Stomach (tissue), 8 donors: ENCODE measurements at regions not wholly inside any gene's neighbourhood (a gene's known extent, or its start where the extent isn't known, plus 50 kb on each side); places are given as distances from the start of the nearest gene placed in this dataset.

Experiments used
- DNase-seq, 2 donors: peaks; one replicate each; pipeline versions ENCODE4 v3.0.0 to v3.0.0-alpha.2; 2013 to 2019
- H3K27ac ChIP-seq, 5 donors: fragments of 200-600 bp in 4 of 5; sonication (generic) in 4 of 5; one replicate each; pipeline ENCODE4 v1.5.1; 2013 to 2019; ENCODE audit warnings: mild to moderate bottlenecking in 1 of 5, moderate library complexity in 1 of 5
- H3K27me3 ChIP-seq, 3 donors: fragments of 200-600 bp; sonication (generic); one replicate each; pipeline ENCODE4 v1.5.1; 2017 to 2019; ENCODE audit warnings: mixed run types in 1 of 3
- H3K36me3 ChIP-seq, 4 donors: fragments of 200-600 bp; sonication (generic); 1 replicate in 3 of 4; 2 replicates in 1 of 4; pipeline ENCODE4 v1.5.1; 2016 to 2019
- H3K4me1 ChIP-seq, 4 donors: fragments of 200-600 bp; sonication (generic); one replicate each; pipeline ENCODE4 v1.5.1; 2016 to 2019
- H3K4me3 ChIP-seq, 4 donors: fragments of 200-600 bp; sonication (generic) in 3 of 4; one replicate each; pipeline ENCODE4 v1.5.1; 2016 to 2019; ENCODE audit warnings: mild to moderate bottlenecking in 1 of 4
- H3K9me3 ChIP-seq, 4 donors: fragments of 200-600 bp; sonication (generic); one replicate each; pipeline ENCODE4 v1.5.1; 2016 to 2019
- EP300 ChIP-seq: sonication (generic); formaldehyde crosslinking; IDR thresholded peaks from one replicate; pipeline ENCODE4 v1.6.1; 2017; ENCODE audit warnings: antibody characterized with exemption
- POLR2A ChIP-seq, 4 donors: fragments of 450-650 bp; IDR thresholded peaks; one replicate each; pipeline ENCODE4 v1.6.1; 2016; ENCODE audit warnings: antibody characterized with exemption in 4 of 4, control low read depth in 2 of 4, mild to moderate bottlenecking in 1 of 4, moderate library complexity in 1 of 4
- POLR2AphosphoS5 ChIP-seq, 3 donors: sonication (generic); formaldehyde crosslinking; IDR thresholded peaks; one replicate each; pipeline ENCODE4 v1.6.1; 2016; ENCODE audit warnings: antibody characterized with exemption in 3 of 3
- WGBS, 5 donors: extraction: QIAGEN DNeasy Blood & Tissue Kit in 3 of 5; methylation state at CpG; one replicate each; pipeline versions ENCODE4 v1.1.5 to v1.1.7; 2013 to 2018; 5-methylcytosine and 5-hydroxymethylcytosine counted together
- intact Hi-C: fragments of 100-400 bp; cut with DNase I; formaldehyde crosslinking; loops from one replicate; pipeline ENCODE4 v1.15.1; 2023; ENCODE audit warnings: low total_unique reads
- TF ChIP-seq, protein P1 (sequence below), 7 experiments: fragments of 450-650 bp in 4 of 7; fragments of 200-600 bp in 3 of 7; sonication (generic) in 3 of 7; IDR thresholded peaks; one replicate each; pipeline ENCODE4 v1.5.1; 2016 to 2019; ENCODE audit warnings: antibody characterized with exemption in 7 of 7, control low read depth in 2 of 7, mild to moderate bottlenecking in 1 of 7
- donor health status: healthy with polysubstance abuse.
- donor health status: Bipolar disorder and iron deficiency.
- donor health status: healthy.

DNA sequence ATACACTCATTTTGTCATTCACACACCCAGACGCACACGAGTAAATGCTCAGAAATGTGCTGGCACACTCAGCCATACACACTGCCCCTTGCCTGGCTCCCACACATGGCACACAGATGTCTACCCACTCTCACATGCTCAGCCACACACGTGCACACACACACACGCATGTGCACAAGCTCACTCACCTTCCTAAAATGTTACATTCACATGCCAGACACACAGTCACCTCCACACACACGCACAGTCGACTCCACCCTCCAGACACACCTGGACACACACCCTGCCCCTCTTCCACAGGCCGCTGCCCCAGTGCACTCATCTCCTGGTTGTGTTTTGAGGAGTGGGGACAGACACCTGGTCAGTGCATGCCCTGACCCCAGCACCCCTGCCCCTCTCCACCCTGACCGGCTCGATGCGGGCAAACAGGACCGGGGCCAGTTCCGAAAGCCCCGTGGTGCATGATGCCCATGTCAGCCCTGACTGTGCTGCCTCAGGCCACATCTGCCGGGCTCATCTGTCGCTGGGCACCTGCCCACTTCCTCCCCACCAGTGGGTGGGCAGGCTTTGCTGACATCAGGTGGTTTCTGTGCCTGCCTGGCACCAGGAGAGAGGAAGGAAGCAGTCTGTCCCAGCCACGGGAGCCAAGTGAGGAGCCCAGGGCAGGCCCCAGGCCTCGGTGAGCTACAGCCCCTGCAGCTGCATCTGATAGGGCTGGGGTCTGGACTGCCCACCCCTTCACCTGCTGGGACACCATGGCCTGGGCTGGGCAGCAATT is 84.9 kb upstream of the ZNF716 start:
- intact Hi-C loops = no loop called here
- no peaks in the 10 kb centered on the region for H3K27me3 ChIP-seq
- H3K4me3 ChIP-seq = no peak overlapping the region
- H3K4me1 ChIP-seq = no peaks in the 10 kb centered on the region
- no peak overlapping the region for H3K27ac ChIP-seq
- no peak for DNase-seq
- peaks cover 0 to 95% (median 65%) of the 10 kb centered on the region in 4 donors for H3K9me3 ChIP-seq
- no peaks in the 10 kb centered on the region for H3K36me3 ChIP-seq
- 82 to 86% (median 84%) methylated on average over 11 to 17 of the region's 17 CpGs for WGBS, 5 donors
- no peak for TF ChIP-seq EP300
- TF ChIP-seq, protein P1, sequence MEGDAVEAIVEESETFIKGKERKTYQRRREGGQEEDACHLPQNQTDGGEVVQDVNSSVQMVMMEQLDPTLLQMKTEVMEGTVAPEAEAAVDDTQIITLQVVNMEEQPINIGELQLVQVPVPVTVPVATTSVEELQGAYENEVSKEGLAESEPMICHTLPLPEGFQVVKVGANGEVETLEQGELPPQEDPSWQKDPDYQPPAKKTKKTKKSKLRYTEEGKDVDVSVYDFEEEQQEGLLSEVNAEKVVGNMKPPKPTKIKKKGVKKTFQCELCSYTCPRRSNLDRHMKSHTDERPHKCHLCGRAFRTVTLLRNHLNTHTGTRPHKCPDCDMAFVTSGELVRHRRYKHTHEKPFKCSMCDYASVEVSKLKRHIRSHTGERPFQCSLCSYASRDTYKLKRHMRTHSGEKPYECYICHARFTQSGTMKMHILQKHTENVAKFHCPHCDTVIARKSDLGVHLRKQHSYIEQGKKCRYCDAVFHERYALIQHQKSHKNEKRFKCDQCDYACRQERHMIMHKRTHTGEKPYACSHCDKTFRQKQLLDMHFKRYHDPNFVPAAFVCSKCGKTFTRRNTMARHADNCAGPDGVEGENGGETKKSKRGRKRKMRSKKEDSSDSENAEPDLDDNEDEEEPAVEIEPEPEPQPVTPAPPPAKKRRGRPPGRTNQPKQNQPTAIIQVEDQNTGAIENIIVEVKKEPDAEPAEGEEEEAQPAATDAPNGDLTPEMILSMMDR (IDR thresholded peaks at IDR 0.05) = no peak
- TF ChIP-seq POLR2A (IDR thresholded peaks at IDR 0.05) = no peak
- TF ChIP-seq POLR2AphosphoS5 (IDR thresholded peaks at IDR 0.05) = no peak

- no peaks in the 10 kb centered on the region for H3K27me3 ChIP-seq
- DNase-seq = no peak
- H3K4me3 ChIP-seq = no peak overlapping the region
- no peaks in the 10 kb centered on the region for H3K4me1 ChIP-seq
- TF ChIP-seq POLR2A (IDR thresholded peaks at IDR 0.05) = no peak
- no peak for TF ChIP-seq POLR2AphosphoS5 (IDR thresholded peaks at IDR 0.05)
- no peak for TF ChIP-seq EP300
- TF ChIP-seq, protein P1 (IDR thresholded peaks at IDR 0.05) = no peak
- H3K9me3 ChIP-seq = peaks cover 0 to 88% (median 59%) of the 10 kb centered on the region in 4 donors
- no peaks in the 10 kb centered on the region for H3K36me3 ChIP-seq
- no peak overlapping the region for H3K27ac ChIP-seq
- WGBS, 5 donors = 74 to 88% (median 81%) methylated on average over 6 of the region's 6 CpGs
- intact Hi-C loops = no loop called here
Measured at GRCh38 chr7:57367171-57367570, 82.8 kb upstream of the ZNF716 start.

- 63 to 81% (median 74%) methylated on average over 3 to 4 of the region's 4 CpGs for WGBS, 5 donors
- no peak overlapping the region for H3K27ac ChIP-seq
- no peak for DNase-seq
- H3K36me3 ChIP-seq = no peaks in the 10 kb centered on the region
- H3K27me3 ChIP-seq = no peaks in the 10 kb centered on the region
- no peaks in the 10 kb centered on the region for H3K4me1 ChIP-seq
- no peak overlapping the region for H3K4me3 ChIP-seq
- intact Hi-C loops = no loop called here
- TF ChIP-seq, protein P1 (IDR thresholded peaks at IDR 0.05) = no peak
- no peak for TF ChIP-seq EP300
- TF ChIP-seq POLR2A (IDR thresholded peaks at IDR 0.05) = no peak
- no peak for TF ChIP-seq POLR2AphosphoS5 (IDR thresholded peaks at IDR 0.05)
- H3K9me3 ChIP-seq = peaks cover 0 to 89% (median 64%) of the 10 kb centered on the region in 4 donors
Measured at GRCh38 chr7:57370066-57370738, 79.8 kb upstream of the ZNF716 start.

DNA sequence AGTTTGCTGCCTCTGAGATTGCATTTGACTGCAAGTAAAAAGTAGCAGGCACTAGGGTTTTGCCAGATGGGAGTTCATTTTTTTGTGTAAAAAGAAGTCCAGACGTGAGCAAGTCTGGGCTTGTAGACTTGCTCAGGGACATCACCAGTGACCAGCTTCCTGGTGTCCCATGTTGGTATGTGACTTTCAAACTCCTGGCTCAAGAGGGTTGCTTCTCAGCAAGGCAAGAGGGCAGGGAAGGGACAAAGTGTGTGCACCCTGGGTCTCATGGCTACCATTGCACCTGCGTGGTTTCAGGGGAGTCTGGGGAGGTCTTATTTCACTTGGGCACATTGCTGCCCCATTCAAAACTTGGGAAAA is 79.3 kb upstream of the ZNF716 start:
- no peak overlapping the region for H3K27ac ChIP-seq
- no peak for TF ChIP-seq EP300
- TF ChIP-seq POLR2A (IDR thresholded peaks at IDR 0.05) = no peak
- no peak for TF ChIP-seq POLR2AphosphoS5 (IDR thresholded peaks at IDR 0.05)
- TF ChIP-seq, protein P1 (IDR thresholded peaks at IDR 0.05) = no peak
- peaks cover 0 to 88% (median 64%) of the 10 kb centered on the region in 4 donors for H3K9me3 ChIP-seq
- no peaks in the 10 kb centered on the region for H3K27me3 ChIP-seq
- H3K4me3 ChIP-seq = no peak overlapping the region
- H3K36me3 ChIP-seq = no peaks in the 10 kb centered on the region
- DNase-seq = no peak
- intact Hi-C loops = no loop called here
- WGBS, 5 donors = 63 to 73% (median 66%) methylated on average over 2 of the region's 2 CpGs
- H3K4me1 ChIP-seq = no peaks in the 10 kb centered on the region
